Upper lobe of right lung (tissue), 1 donor: ENCODE measurements at regions not wholly inside any gene's neighbourhood (a gene's known extent, or its start where the extent isn't known, plus 50 kb on each side); places are given as distances from the start of the nearest gene placed in this dataset.
A peak's percentile ranks its signal among the peaks of the same experiment; 100 is the strongest.

Experiments
- ATAC-seq: fragments of 200-7000 bp; cut with Tn5 transposase; one replicate; pipeline ENCODE4 v1.9.1; 2020; ENCODE audit warnings: mild to moderate bottlenecking, moderate library complexity
- DNase-seq: peaks from one replicate; pipeline ENCODE4 v3.0.0-alpha.2; 2020
- H3K27ac ChIP-seq: fragments of 200-600 bp; one replicate; pipeline ENCODE4 v1.8.0; 2022
- H3K27me3 ChIP-seq: fragments of 200-600 bp; one replicate; pipeline ENCODE4 v1.8.0; 2022; ENCODE audit warnings: mild to moderate bottlenecking
- H3K36me3 ChIP-seq: fragments of 200-600 bp; one replicate; pipeline ENCODE4 v1.8.0; 2022
- H3K4me1 ChIP-seq: fragments of 200-600 bp; one replicate; pipeline ENCODE4 v1.8.0; 2022
- H3K4me3 ChIP-seq: fragments of 200-600 bp; one replicate; pipeline ENCODE4 v1.8.0; 2022; ENCODE audit warnings: mild to moderate bottlenecking
- H3K9me3 ChIP-seq: fragments of 200-600 bp; one replicate; pipeline ENCODE4 v1.8.0; 2022
- intact Hi-C: fragments of 100-400 bp; cut with DNase I; formaldehyde crosslinking; loops from one replicate; pipeline ENCODE4 v1.11.0; 2022
- TF ChIP-seq, protein P1 (sequence below): fragments of 200-600 bp; IDR thresholded peaks from one replicate; pipeline ENCODE4 v1.8.0; 2022; ENCODE audit warnings: antibody characterized with exemption
- donor health status: DM: no; HTN: yes; CAD: no; lungs with severe emphysema.

GRCh38 chr16:54432897-54433229 is 146.3 kb upstream of the IRX3 start:
- no peak overlapping the region for H3K27ac ChIP-seq
- no peaks in the 10 kb centered on the region for H3K36me3 ChIP-seq
- TF ChIP-seq, protein P1, sequence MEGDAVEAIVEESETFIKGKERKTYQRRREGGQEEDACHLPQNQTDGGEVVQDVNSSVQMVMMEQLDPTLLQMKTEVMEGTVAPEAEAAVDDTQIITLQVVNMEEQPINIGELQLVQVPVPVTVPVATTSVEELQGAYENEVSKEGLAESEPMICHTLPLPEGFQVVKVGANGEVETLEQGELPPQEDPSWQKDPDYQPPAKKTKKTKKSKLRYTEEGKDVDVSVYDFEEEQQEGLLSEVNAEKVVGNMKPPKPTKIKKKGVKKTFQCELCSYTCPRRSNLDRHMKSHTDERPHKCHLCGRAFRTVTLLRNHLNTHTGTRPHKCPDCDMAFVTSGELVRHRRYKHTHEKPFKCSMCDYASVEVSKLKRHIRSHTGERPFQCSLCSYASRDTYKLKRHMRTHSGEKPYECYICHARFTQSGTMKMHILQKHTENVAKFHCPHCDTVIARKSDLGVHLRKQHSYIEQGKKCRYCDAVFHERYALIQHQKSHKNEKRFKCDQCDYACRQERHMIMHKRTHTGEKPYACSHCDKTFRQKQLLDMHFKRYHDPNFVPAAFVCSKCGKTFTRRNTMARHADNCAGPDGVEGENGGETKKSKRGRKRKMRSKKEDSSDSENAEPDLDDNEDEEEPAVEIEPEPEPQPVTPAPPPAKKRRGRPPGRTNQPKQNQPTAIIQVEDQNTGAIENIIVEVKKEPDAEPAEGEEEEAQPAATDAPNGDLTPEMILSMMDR = no peak
- H3K4me1 ChIP-seq = no peaks in the 10 kb centered on the region
- no peak overlapping the region for H3K4me3 ChIP-seq
- no peaks in the 10 kb centered on the region for H3K9me3 ChIP-seq
- intact Hi-C loops = no loop called here
- peaks cover 7% of the 10 kb centered on the region for H3K27me3 ChIP-seq
- ATAC-seq (no peak), DNase-seq (no peak)

DNA sequence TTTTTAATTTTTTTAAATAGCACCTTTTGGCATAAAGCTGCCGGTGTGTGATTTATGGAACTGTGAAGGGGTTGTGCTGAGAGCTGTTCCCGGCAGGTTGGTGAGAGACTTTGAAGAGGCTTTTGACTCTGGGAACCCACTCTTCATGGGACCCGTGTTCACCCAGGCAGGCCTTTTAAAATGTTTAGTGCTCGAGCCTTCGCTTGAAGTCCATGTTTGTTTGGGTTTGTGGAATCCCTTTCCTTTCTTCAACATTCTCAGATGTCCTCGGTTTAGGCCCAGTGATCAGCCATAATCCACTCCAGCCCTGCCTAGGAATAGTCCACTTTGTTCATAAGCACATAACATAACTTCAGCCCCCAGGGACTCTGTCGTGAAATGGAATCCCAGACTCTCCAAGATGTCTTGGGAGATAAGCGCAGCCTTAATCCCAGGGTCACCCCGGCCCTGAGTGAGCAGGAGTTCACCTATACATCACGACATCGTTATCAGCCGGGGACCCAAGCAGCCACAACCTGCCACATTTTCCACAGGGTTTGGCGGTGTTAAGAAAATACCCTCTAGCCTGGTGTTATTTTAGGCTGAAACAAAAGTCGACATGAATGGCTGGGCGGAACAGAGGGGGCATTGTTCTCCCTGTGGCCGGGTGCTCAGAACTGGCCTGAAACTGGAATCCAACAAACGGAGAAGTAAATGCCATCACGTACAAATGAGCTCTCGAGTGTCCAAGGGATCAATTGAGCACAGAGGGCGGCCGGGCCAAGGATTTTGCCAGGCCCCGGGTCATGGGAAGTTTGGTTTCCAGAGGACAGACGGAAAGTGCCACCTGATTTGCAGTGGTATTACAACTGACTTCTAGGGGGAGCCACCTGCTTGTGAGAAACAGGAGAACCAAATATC is 145.7 kb upstream of the IRX3 start:
- ATAC-seq = peak; percentile 21
- Histone ChIP-seq H3K4me3 (no peak overlapping the region), H3K27me3 (peaks cover 7% of the 10 kb centered on the region), H3K9me3 (no peaks in the 10 kb centered on the region), H3K4me1 (no peaks in the 10 kb centered on the region), H3K36me3 (no peaks in the 10 kb centered on the region), H3K27ac (peak overlapping the region; percentile 17)
- DNase-seq = no peak
- intact Hi-C loops = no loop called here
- TF ChIP-seq, protein P1 = no peak

GRCh38 chr16:54431041-54431996 is 144.7 kb upstream of the IRX3 start:
- H3K36me3 ChIP-seq = no peaks in the 10 kb centered on the region
- H3K9me3 ChIP-seq = no peaks in the 10 kb centered on the region
- intact Hi-C loops = no loop called here
- no peak overlapping the region for H3K4me3 ChIP-seq
- no peaks in the 10 kb centered on the region for H3K4me1 ChIP-seq
- TF ChIP-seq, protein P1 = no peak
- ATAC-seq = no peak
- H3K27ac ChIP-seq = peak overlapping the region; percentile 32
- DNase-seq = no peak
- peaks cover 7% of the 10 kb centered on the region for H3K27me3 ChIP-seq

- DNase-seq (no peak), ATAC-seq (no peak)
- intact Hi-C loops = no loop called here
- TF ChIP-seq, protein P1 = no peak
- H3K27ac ChIP-seq = peak overlapping the region; percentile 32
- H3K36me3 ChIP-seq = no peaks in the 10 kb centered on the region
- no peaks in the 10 kb centered on the region for H3K4me1 ChIP-seq
- H3K4me3 ChIP-seq = no peak overlapping the region
- H3K27me3 ChIP-seq = peaks cover 7% of the 10 kb centered on the region
- no peaks in the 10 kb centered on the region for H3K9me3 ChIP-seq
These were observed 144.0 kb upstream of the IRX3 start for GRCh38 chr16:54430491-54431030.

DNA sequence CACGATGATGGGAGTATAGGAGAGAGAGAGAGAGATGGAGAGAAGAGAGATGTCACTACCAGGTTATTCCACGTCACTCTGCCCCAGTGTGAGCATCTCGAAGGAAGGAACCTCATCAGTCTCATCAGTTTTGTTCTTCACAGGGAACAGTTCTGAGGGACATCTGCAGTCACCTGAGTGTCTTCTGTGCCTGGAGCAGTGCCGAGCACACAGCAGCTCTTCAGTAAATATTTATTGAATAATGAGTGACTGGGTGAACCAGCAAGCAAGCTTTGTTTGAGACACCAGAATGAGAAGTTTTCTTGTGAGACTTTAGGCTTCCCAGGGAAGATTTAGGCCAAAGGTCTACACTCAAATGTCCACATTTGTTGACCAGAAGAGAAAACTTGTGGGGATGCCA is 142.4 kb upstream of the IRX3 start:
- H3K27ac ChIP-seq = no peak overlapping the region

More for the DNA sequence above, 142.4 kb upstream of the IRX3 start:
- TF ChIP-seq, protein P1 = no peak
- Histone ChIP-seq H3K4me3 (no peak overlapping the region), H3K9me3 (no peaks in the 10 kb centered on the region), H3K36me3 (no peaks in the 10 kb centered on the region), H3K27me3 (peaks cover 7% of the 10 kb centered on the region), H3K4me1 (no peaks in the 10 kb centered on the region)
- DNase-seq (no peak), ATAC-seq (no peak)
- intact Hi-C loops = no loop called here
